Islet precursor cell (in vitro differentiated cells): ENCODE measurements at regions not wholly inside any gene's neighbourhood (a gene's known extent, or its start where the extent isn't known, plus 50 kb on each side); places are given as distances from the start of the nearest gene placed in this dataset.
"Not testable (repeated sequence)": the region's sequence is repeated elsewhere in the genome, so short reads cannot be mapped to it uniquely, and the experiment has no call there.

Source experiments
- DNase-seq: peaks from one replicate; pipeline ENCODE4 v3.0.0-alpha.2; 2018

- no peak for DNase-seq
Observed at GRCh38 chr3:81363816-81364215, 397.6 kb downstream of the GBE1 start.

GRCh38 chr3:81354119-81354518, 407.3 kb downstream of the GBE1 start:
- no peak for DNase-seq

GRCh38 chr3:81352867-81353266, 408.6 kb downstream of the GBE1 start:
- DNase-seq, result no peak

DNA sequence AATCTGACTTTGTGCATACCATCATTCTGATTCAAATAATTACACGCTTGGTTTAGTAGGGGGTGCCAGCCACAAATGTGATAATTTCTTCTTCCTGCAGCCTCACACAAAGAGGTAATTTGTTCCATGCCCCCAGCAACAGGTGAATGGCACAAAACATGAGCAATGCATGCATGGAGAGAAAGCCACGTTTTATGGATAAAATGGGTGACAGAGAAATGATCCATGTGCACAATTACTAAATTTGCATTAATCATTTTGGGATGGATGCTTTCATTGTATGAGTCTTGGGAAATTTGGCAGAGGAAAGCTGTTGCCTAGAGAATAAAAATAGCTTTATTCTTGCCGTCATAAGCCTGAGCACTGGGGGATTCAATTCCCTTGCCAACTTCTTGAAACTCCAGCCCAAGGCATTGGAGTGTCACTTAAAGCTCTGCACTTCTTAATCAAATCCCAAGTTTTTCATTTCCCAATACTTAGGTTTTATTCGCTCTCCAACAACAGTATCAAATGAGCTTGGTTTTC, 411.6 kb downstream of the GBE1 start:
- DNase-seq, result no peak

DNA sequence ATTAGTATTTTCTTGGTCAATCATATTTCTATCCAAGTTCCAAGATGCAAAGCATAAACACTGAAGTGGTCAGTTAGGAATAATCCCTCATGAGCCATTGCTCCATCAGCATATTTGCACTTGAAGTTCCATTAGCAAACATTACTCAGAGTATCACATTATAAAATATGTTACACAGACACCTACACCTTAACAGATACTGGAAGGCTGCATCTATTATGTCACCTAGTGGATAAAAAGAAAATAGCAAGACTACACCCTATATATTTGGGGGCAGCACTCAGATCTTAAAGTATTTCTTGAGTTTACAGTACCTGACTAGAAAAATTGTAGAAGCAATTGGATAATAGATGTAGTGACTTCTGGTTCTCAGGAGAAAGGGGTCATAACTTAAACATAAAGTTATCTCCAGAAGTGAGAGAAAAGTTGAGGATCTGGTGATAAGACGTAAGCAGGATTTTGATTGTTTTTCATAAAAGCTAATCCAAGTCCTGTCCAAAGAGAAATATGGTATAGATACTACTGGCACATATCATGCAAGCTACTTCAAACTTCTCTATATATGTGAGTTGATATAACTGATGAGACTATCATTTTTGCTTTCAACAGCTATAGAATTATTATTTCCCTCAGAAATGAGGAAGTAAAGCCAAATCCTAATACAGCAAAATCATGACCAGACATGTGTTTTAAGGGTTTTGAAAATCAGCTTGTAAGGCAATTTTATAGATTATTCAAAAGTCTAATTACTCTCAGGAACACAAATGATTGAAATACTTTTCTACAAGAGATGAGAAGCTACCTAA, 422.2 kb downstream of the GBE1 start:
- no peak for DNase-seq

DNA sequence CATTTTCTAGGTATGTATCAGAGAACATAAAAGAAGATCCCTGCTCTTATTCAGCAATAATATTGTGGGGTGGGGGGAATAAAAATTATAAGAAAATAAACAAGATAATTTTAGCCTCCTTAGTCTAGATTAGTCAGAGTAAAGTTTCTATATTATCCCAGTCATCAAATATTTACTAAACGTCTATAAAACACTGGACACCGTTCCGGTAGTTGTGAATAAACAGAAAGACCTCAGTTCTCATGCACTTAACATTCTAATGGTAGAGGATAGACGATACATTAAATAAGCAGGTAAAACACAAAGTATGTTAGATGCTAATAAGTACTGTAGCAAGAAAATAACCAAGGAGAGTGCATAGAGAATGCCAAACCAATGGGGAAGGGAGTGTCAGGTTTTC, 425.0 kb downstream of the GBE1 start:
- DNase-seq, result no peak

GRCh38 chr3:81329835-81330234, 431.6 kb downstream of the GBE1 start:
- not testable (repeated sequence) for DNase-seq

- no peak for DNase-seq
Observed at GRCh38 chr3:81326245-81326644, 435.2 kb downstream of the GBE1 start.

DNA sequence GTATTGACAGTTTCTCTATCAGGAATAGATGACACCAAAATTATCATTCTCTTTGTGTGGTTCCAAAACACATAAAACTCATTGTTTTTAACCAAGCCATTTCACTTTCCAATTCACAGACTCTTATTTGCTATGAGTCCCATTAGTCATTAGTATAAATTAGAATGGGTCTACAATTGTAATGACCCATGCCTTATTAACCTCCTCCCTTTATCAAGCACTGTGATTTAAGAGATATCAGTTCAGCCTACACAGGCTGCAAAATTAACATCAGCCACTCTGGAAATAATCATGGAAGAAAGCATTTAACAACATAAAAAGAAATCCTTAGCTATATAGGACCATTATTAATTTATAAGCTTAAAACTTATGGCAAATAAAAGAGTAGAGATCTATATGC, 440.6 kb downstream of the GBE1 start:
- no peak for DNase-seq

GRCh38 chr3:81315030-81315429, 446.4 kb downstream of the GBE1 start:
- no peak for DNase-seq

GRCh38 chr3:81311321-81311720, 450.1 kb downstream of the GBE1 start:
- no peak for DNase-seq

DNA sequence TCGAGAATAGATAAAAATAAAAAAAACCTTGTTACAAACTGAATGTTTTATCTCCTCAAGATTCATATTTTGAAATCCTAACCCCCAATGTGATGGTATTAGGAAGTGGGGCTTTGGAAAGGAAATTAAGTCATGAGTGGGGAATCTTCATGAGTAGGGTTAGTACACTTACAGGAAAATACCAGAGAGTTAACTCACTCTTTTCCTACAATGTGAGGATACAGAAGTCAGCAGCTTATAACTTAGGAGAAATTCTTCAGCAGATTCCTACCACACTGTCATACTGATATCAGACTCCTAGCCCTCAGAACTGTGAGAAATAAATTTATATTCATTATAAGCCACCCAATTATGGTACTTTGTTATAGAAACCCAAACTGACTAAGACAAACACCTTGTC, 453.1 kb downstream of the GBE1 start:
- DNase-seq, result no peak

DNA sequence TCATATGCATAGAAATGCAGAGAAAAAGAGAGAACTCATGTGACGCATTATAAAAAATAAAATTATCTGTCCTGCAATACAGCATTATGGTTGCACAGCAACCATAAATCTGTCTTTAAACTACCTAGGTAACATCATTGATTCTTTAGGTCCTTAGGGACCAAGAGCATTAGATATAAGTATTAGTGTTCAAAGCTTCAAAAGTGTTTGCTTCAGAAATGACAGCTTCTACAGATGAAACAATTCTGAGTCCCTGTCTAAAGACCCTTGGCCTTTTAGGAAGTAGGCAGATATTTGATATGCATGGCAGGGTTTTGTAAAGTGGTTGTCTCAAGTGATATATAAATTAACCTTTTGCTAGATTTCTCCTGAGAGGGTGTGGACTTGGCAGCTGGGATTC, 454.2 kb downstream of the GBE1 start:
- DNase-seq, result no peak

- DNase-seq, result no peak
Observed at GRCh38 chr3:81303321-81303720, 458.1 kb downstream of the GBE1 start.

DNA sequence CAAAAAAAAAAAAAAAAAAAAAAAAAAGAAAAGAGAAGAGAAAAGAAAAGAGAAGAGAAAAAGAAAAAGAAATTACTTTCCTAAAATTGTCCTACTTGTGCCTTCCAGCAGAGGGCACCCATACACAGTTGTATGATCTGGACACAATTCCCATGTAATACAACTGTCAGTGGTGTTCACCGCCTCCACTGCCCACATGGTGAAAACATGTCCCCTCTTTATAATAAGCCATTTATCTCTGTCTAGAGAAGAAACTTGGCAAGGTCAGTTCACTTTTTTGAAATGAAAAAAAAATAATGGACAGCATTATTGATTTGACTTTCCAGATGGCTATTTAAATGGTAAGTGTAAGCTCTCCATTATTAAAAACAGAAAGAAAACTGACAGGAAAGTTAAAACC, 459.4 kb downstream of the GBE1 start:
- DNase-seq, result no peak

- no peak for DNase-seq
Observed at GRCh38 chr3:81301230-81301629, 460.2 kb downstream of the GBE1 start.

DNA sequence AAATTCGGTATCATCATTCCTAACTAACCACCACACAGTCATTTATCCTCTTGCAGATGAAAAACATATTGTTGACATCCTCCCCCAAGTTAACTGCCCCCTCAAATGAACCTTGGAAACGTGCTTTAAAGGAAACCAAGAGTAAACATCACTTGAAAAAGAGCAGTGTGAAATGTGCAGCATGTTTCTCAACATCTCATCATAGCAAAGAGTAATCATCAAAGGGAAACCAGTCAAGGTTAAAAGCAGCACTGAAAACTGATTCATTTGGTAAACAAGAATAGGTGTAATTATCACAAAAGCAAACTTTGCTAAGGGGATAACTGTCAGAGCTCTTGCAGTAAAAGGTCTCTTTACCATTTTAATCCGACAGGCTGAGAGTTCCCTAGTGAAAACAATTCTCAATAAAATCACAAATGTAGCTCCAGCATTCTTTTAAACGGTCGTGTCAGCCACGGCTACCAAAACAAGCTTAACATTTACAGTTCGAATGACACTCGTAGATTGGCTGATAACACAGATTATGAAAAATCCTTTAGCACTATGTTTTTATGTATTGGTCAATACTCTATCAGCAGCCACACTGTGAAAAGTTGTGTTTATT, 461.0 kb downstream of the GBE1 start:
- DNase-seq, result no peak

GRCh38 chr3:81299481-81299880, 462.0 kb downstream of the GBE1 start:
- DNase-seq, result no peak

- DNase-seq, result peak; percentile 88
Observed at GRCh38 chr3:81295906-81296577, 465.4 kb downstream of the GBE1 start.

DNA sequence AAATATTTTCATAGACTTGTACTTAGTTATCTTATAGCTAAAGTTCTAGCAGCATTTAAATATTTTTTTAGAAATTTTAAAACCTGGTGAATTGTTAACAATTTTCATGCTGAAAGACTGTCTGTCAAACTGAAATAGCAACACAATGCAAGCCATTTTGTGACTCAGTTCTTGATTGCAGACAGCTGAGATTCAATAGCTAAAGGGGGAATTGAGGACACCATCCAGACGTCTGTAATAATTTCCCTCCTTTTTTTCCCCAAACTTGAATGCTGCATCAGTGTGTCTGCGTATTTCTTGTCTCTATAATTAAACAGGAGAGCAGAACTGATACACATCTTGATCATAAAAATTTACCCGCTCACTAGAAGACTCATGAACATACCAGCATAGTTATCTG, 468.3 kb downstream of the GBE1 start:
- DNase-seq, result no peak

DNA sequence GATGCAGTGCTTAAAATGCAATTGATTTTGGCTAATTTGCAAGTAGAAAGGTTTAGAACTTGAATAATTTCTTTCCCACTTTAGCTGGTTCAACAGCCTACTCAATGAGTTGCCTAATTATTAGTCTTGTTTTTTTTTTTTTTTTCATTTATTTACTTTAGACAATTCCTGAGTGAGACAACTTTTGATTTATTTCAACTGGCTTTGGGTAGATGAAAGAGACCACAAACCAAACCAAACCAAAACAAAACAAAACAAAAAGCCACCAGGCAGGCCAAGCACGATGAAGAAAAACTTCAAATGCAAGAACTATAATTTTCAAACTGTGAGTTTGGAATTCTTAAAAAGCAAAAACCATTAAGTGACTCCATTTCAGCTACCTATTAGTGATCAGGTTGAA, 469.9 kb downstream of the GBE1 start:
- no peak for DNase-seq

DNA sequence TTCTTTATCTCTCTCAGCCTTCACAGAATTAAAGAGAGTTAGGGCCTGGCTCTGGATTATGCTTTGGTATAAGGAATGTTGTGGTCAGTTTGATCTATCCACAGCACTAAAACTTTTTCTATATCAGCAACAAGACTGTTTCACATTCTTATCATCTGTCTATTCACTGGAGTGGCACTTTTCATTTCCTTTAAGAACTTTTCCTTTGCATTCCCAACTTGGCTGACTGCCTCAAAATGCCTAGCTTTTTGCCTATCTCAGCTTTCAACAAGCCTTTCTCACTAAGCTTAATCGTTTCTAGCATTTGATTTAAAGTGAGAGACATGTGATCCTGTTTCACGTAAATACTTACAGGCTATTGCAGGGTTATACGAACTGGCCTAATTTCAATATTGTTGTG, 471.8 kb downstream of the GBE1 start:
- DNase-seq, result no peak

- no peak for DNase-seq
Observed at GRCh38 chr3:81279481-81280379, 481.7 kb downstream of the GBE1 start.
